Colon (tissue), 2 donors: ENCODE measurements at regions not wholly inside any gene's neighbourhood (a gene's known extent, or its start where the extent isn't known, plus 50 kb on each side); places are given as distances from the start of the nearest gene placed in this dataset.

Source experiments
- FAIRE-seq: peaks from 2 replicates; lab custom pipeline; 2012; peaks lifted over from hg19 to GRCh38; lab: Jason Lieb, UNC
- donor health status: control.
- donor health status: control.

DNA sequence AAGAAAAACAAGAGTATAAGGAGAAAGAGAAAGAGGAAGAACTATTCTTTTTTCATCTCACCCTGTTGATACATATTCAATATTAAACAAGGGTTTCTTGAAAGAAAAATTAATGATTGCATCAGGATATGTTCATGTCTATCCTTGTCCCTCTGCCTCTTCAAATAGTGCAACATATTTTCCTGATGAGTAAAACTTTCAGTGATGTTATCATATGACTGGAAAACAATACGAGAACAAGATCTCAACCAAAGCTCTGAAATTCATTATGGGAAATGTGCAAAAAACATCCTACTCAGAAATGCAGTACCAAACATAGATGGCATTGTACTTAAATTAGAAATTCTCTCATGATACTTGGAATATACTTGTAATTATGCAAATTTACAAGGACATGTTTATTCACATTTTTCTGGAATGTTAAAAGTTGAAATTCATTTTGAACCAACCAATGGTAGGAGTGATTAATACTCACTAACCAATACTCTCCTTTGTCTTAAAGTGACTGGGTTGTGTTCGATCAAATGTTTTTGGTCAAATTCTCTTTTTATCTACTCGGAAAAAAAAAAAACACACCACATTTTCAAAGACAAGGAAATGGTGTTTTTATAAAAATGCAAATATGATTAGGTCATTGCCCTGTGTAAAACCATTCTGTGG lies 148.9 kb upstream of the GULP1 start:
- FAIRE-seq: no peak

DNA sequence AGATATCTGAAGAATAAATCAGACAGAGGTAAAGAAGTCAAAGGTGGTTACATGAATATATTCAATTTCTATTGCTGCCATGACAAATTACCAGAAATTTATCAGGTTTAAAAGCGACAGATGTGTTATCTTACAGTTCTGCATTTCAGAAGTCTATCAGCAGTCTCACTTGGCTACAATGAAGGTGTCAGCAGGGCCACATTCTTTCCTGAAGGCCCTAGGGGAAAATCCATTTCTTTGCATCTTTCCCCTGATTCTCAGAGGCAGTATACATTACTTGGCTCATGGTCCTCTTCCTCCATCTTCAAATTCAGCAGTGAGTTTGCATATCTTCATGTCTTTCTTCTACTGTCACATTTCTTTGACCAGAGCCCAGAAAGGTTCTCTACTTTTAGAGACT lies 145.8 kb upstream of the GULP1 start:
- no peak for FAIRE-seq

DNA sequence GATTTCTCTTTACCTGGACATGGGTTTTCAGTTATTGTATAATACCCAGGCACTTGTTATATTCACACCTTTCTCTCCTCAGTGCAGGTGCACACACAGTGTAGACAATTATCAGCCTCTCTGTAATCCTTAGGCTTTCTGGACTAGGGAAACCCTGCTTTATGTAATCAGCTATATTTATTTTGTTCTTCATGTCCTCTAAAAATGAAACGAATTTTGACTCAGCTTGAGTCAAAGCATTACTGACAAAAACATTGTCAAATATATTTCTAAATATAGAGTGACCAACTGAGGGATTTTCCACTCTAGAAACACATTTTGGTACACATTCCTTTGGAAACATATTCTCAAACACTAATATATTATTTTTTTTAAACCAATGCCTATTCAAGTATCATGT lies 144.8 kb upstream of the GULP1 start:
- FAIRE-seq: no peak

DNA sequence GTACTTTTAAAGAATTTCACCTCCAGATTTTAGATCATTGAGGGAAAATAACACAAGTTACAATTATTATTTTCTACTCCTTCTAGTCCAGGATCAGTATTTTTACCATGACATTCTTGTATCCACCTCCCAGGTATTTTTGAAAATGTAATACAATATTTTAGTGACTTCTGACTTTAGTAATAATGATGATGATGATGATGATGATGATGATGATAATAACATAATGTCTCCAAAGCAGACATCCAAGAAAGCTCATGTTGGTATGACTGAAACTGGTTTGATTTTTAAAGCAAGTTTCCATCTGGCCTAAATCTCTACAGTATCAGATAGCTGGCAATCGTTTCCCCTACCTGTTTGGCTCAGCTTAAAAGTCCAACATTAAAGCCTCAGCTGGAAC lies 140.0 kb upstream of the GULP1 start:
- no peak for FAIRE-seq

DNA sequence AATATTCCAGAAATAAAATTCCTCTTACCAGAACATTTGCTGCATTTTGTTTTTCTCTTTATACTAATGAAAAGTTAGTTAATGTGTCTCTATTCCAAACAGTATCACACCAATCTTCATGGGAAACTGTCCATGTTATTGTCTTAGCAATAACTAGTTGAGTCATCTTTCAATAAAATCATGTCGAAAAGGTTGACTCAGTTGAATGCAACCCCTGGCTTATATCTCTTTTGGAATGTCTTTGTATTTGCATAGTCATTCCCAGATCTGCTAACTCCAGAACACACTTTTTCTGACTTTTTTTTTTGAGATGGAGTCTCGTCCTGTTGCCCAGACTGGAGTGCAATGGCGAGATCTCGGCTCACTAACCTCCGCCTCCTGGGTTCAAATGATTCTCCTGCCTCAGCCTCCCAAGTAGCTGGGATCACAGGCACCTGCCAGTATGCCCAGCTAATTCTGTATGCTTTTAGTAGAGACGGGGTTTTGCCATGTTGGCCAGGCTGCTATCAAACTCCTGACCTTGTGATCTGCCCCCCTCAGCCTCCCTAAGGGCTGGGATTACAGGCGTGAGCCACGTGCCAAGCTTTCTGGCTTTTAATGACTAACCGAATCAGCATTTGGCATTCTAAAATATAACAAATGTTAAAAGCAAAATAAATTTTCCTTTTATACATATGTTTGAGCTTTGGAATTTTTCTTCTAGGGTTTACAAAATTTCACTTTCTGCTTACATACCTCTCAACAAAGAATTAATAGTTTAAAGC lies 133.2 kb upstream of the GULP1 start:
- no peak for FAIRE-seq

DNA sequence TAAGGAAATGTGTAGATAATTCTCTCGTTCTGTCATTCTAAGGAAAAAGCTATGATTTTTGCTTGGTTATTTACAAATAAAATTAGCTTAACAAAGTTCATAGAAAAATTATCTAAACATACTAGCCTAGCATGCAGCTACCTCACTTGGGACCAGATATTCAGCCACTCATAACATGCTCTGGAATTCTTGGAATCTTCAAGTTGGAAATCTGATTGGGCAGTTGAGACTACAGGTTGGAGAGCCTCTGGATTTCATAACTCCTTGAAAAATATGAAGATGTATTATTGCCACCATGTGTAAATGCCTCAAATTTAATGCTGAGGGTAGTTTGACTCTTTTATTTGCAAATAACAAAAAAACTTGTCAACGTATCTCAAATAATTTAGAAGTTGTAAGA lies 132.2 kb upstream of the GULP1 start:
- FAIRE-seq: no peak

DNA sequence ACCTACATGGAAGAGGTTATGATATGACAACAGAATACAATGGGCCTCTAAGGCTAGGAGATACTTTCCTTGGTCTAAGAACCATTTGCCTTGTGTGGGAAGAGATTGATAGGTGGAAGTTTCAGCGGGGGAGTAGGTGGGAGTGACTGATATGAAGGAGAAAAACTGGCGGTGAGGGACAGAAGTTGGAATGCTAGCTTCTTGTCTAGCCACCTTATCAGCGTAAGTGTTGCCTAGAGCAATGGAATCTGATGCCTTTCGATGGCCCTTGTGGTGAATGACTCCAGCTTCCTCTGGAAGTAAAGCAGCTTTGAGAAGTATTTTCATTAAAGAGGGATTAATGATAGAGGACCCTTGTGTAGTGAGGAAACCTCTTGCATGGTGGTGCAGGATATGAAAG lies 121.3 kb upstream of the GULP1 start:
- no peak for FAIRE-seq

DNA sequence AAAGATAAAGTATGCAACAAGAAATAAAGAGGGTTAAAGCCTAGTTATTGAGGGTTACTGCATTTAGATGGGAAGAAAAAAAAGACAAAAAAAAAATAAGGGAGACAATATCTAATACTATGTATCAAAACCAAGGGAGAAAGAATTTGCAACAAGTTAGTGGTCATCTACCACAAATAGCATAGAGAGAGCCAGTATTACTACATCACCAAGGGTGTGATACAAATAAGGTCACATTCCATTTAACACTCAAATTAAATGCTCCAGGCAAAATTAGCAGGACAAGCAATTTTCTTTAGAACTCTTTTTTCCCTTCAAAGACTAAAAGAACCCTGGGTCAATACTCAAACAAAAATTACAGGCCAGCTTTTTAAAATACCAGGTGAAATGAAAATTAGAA lies 115.1 kb upstream of the GULP1 start:
- FAIRE-seq: no peak

DNA sequence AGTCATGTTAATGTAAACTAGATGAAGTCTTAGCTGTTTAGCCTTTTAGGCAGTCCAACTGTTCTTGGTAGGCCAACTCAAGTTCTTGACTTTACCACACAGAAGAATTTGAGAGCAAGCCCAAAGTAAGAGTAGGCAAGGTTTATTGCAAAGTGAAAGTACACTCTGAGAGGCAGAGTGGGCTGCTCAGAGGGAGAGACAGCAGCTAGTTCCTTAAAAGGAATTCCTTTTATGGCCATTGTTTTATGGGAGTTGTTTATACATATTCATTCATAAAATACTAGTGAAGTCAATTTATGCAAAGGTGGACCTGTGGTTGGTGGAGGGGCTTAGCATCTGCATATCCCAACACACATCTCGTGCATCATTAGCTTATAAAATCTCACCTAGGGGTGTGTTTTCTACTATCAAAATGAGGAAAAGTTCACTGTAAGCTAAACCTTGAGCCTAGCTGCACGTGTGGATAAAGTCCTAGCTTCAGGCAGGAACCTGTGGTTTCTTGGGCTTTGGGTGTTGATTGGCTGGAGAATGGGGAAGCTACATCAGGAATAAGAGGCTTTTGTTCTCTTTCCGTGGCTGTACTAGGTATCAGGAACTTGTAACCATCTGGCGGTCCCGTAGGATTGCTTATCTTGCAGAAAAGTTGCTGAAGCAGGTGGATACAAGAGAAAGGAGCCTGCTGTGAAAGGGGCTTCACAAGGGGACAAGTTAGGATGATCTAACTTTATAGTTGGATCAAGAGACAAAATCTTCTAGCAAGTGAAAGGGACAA lies 110.4 kb upstream of the GULP1 start:
- no peak for FAIRE-seq

DNA sequence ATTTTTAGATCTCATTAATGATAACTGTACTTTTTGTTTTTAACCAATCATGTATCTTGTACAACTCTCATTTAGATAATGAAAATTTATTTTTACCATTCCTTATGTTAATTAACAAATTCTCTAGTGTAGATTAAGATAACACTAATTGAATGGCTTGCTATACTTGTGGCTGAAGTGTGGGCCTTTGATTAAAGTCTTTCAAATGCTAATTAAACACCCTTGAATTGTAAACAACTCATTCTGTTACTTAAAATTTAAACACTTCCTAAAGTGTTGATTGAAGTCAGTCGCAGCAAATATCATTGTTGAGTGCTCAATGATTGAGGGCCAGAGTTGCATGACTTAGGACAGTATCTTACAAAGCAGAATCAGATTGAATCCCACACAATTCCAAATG lies 109.8 kb upstream of the GULP1 start:
- no peak for FAIRE-seq

DNA sequence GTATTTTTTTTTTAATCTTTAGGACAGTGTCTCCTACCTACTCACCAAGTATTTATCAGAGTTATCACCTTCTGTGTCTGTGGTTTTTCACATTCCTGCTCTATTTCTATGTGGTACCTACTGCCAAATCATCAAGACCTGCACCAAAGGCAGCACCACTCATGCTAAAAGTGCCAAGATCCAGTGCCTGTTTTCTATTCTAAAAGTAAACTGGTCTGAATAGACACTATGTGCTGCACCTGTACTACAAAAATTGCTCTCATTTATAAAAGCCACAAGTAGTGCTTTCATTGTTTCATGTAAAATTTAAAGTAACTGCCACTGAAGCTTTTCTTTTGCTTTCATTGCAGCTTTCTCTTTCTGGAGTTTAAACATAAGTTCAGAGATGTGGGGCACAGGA lies 103.9 kb upstream of the GULP1 start:
- FAIRE-seq: no peak

DNA sequence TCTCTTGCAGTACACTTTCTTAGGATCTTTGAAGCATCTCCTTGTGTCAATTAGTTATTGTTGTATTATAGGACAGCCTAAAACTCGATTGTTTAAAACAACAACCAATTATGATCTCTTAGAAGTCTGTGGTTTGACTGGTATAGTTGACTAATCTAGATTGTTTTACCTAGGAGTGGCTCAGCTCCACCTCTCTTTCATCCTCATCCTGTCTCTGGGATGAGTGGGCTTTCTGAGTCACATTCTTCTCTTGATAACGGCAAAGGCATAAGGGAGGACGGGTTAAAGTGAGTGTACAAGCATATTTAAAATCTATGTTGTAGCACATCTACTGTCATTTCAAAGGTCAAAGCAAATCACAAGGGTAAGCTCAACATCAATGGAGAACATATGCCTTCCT lies 102.3 kb upstream of the GULP1 start:
- no peak for FAIRE-seq

DNA sequence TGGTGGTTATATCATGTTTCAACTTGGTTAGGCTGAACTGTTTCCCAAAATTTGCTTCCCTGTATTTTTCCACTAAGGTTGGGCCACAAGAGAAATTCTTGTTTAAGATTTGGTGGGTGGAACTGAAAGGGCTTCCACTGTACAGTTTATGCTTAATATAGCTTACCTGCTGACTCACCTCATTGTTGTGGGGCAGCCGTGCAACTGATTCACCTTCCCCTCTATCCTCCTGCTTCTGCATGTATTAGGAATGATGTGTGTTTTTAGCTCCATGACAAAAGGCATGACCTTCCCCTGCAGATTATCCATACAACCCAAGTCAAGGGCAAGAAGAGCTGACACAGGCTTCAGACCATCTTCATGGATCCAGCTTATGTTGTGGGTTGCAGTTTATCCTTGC lies 98.4 kb upstream of the GULP1 start:
- no peak for FAIRE-seq

DNA sequence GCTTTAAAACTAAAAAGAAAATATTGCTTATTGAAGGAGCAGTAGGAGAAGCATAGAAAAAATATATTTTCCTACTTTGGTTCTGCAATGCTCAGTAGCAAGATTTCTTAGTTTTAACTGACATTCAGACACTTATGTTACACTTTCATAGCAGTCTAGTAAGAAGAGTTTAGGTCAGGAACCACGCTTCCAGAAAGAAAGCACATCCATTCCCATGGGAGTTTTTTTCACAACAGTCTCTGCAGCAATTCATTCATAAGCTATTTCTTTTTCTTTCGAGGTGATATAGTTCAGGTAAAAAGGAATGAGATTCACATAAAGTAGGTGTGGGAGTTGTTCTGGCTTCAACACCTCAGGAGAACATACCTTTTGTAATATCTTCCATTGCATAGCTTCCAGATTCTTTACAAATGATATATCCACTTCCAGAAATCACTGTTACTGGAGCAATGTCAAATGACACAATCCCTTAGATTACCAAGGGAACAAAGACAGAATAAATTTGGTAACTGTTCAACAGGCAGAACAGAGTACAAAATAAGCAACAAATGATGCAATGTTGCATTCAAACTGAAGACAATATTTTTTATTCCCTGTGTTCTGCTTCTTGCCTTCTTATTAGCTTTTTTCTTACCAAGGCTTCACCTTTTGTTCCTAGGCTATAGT lies 95.2 kb upstream of the GULP1 start:
- no peak for FAIRE-seq

DNA sequence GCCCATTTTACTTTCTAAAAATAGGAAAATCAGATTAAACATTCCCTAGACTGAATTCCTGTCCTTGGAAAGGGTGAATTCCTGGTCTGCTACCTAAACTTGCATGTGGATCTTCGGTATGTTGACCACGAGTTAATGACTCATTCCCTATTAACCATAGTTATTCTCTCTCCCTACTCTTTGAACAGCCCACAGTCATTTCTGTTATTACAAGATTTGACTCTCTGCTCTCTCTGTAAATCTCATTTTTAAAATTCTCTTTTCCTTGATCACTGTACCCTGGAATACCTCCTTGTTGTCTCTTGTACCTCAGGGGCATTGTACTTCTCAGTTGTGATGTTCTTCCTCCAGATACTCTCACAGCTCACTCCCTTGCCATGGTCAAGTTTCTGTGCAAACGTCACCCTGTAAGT lies 92.0 kb upstream of the GULP1 start:
- FAIRE-seq: no peak

DNA sequence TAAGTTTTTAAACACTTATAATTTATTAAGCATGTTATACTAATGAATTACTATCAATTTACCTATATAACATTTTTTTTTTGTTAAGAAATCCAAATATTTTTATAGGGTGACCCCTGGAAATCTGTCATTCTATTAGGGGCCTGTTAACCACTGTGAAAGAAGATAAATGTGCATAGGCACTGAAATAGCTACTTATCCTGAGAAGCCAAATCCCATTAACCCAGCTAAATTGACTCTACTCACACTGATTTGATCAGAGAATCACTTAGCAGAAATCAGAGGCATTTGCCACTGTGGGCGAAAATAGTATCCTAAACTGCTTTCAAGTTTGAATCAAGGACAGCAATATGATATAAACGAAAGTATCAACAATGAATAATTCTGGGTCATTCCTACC lies 90.0 kb upstream of the GULP1 start:
- FAIRE-seq: no peak

DNA sequence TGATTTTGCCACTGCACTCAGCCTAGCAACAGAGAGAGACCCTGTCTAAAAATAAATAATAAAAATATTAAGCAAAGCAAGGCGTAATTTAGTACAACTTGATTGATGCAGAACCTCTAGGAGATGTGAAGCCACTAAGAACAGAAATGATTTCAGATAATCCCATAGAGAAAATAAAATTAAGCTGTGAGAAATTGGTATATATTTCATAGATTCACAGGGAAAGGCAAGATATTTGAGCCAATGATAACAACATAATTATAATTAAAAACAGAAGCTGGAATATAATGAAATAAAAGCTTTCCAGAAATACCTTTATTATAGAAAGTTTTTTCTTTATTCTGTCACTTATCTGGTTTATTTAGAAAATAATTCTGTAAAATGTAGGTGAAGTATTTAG lies 88.9 kb upstream of the GULP1 start:
- FAIRE-seq: no peak

DNA sequence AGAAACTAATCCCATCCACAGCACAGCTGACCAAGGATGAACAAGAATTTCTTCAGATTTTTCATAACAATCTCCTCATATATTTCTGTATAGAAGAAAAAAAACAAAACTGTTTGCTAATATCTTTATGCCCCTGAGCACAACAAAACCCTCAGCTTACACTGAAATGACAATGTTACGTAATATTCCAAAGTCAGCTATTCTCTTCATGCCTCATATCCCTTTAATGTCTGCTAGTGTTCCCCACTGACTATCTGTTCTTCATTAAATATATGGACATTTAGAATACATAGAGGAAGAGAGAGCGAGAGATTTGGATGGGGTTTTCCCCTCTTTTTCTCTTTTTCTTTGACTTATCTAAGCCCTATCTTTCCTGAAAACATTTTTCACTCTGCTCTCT lies 87.9 kb upstream of the GULP1 start:
- no peak for FAIRE-seq

DNA sequence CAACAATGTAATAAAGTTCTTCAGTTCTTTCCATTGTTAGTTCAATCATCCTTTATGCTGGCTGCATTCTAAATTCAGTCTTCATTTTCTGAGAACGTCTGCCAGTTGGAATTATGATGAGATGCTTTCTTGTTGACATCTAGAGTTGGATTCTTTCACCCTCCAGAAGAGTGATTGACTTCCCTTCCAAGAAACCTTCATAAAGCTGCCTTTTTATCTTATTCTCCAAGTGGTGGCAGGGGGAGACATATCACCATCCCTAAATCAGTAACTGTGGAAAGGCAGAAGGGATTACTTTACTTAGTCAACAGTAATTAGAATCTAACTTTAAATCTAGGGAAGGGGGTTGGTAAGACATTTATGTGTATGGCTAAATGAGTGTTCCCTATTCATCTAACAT lies 86.8 kb upstream of the GULP1 start:
- FAIRE-seq: no peak

DNA sequence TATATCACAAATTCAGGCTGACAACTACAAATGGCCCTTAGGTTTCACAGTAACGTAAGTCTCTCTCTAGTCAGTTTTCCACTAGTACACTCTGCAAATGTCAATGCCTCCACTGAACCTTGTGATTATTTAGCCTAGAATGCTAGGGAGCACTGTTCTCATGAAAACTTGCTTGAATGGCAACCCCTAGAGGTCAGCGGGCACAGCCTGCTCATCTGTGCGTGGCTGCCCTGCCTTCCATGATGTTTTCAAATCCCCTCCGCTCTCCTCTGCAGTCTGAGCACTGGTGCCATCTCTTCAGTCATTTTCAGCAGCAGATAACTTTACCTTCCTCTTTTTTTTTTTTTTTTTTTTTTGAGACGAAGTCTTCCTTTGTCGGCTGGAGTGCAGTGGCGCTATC lies 84.1 kb upstream of the GULP1 start:
- no peak for FAIRE-seq

DNA sequence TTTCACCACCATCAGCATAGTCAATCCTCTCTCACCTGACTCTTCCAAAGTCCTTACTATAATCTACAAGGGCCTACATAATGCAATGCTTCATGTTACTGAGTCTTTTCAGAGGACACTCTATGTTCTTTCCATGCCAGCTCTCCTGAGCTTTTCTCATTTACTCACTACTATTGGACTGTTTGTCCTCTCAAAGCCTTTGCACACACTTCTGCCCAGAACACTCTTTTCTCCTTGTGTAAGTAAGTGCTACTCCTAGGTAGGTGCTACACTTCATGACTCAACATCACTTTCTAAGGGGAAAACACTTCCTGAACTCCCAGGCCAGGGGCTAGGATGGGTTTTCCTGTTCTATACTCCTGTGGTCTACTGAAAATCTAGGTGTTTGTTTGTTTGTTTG lies 82.5 kb upstream of the GULP1 start:
- no peak for FAIRE-seq

DNA sequence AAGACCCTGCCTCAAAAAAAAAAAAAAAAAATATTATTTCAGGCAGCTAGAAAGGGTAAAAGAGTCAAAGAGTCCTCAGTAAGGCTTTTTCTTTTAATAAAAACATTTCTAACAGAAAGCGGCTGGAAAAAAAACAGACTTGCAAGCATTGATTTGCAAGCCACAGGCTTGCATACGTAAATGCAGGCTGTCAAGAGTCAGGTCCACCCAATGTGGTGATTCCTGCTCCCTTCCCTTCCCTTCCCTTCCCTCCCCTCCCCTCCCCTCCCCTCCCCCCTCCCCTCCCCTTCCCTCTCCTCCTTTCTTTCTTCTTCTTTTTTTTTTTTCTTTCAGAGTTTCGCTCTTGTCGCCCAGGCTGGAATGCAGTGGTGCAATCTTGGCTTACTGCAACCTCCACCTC lies 74.4 kb upstream of the GULP1 start:
- no peak for FAIRE-seq

DNA sequence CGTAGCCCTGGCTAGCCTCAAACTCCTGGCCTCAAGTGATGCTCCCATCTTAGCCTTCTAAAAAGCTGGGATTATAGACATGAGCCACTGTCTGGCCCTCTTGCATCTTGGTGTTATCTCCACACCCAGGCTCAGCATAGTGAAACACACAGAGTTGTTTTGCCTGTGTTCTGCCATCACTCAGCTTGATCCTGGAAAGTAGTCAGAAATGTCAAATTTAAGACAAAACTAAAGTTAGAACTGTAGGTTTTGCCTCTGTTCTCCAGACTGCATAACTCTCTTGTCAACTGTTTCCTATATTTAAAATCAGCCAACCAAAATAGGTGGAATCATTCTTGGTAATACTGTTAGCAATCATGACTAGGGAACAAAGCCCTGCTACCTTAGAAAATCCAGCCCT lies 72.1 kb upstream of the GULP1 start:
- no peak for FAIRE-seq
